BJ (cell line): ENCODE measurements at regions not wholly inside any gene's neighbourhood (a gene's known extent, or its start where the extent isn't known, plus 50 kb on each side); places are given as distances from the start of the nearest gene placed in this dataset.

Source experiments
- CTCF ChIA-PET: fragments of 350-600 bp; formaldehyde crosslinking; extraction: SDS; loops from one replicate; lab custom pipeline; 2021; ENCODE audit warnings: antibody characterized with exemption, inconsistent platforms; lab: Yijun Ruan, JAX
- POLR2A ChIA-PET: fragments of 300-600 bp; sonication (Branson Sonifier 250); formaldehyde crosslinking; extraction: SDS; loops from one replicate; lab custom pipeline; 2021; ENCODE audit warnings: antibody characterized with exemption; lab: Charles Lee
- DNase-seq: peaks from one replicate; pipeline ENCODE4 v3.0.0-alpha.2; 2011; ENCODE audit warnings: low read depth
- H3K27me3 ChIP-seq: 2 replicates; pipeline ENCODE4 v1.6.0; 2011; ENCODE audit warnings: low read length; ENCODE audit not compliant: control insufficient read depth, insufficient read depth
- H3K36me3 ChIP-seq: 2 replicates; pipeline ENCODE4 v1.5.1; 2011; ENCODE audit warnings: low read length; ENCODE audit not compliant: control insufficient read depth, insufficient read depth
- H3K4me3 ChIP-seq: 2 replicates; pipeline ENCODE4 v1.5.1; 2011; ENCODE audit warnings: low read depth, mild to moderate bottlenecking, control low read depth, low read length
- CTCF ChIP-seq: IDR thresholded peaks from 2 replicates; pipeline ENCODE4 v1.5.1; 2011; ENCODE audit warnings: low read depth, mild to moderate bottlenecking, control low read depth, inconsistent platforms, low read length, moderate library complexity; ENCODE audit not compliant: insufficient read depth

GRCh38 chr9:129276486-129277230, 98.6 kb upstream of the IER5L start:
- POLR2A ChIA-PET: no interaction called here
- peaks cover 3% of the 10 kb centered on the region; the same call in 1 of the 2 replicates for H3K27me3 ChIP-seq
- DNase-seq: no peak
- CTCF ChIA-PET: interaction anchor here (1.9 kb wide), 1 partner anchor 18 kb away, joined by 4 read pairs; no protein-coding TSS in a partner anchor
- no peaks in the 10 kb centered on the region for H3K36me3 ChIP-seq
- no peak for TF ChIP-seq CTCF
- no peak overlapping the region for H3K4me3 ChIP-seq

- Histone ChIP-seq H3K36me3 (no peaks in the 10 kb centered on the region), H3K27me3 (peaks cover 3% of the 10 kb centered on the region; the same call in 1 of the 2 replicates), H3K4me3 (no peak overlapping the region)
- ChIA-PET CTCF (interaction anchor here (1.9 kb wide), 1 partner anchor 19 kb away, joined by 4 read pairs; no protein-coding TSS in a partner anchor), POLR2A (no interaction called here)
- no peak for TF ChIP-seq CTCF
- DNase-seq: no peak
Measured at GRCh38 chr9:129275626-129276247, 97.7 kb upstream of the IER5L start.

GRCh38 chr9:129273941-129274684, 96.1 kb upstream of the IER5L start:
- Histone ChIP-seq H3K27me3 (peaks cover 3% of the 10 kb centered on the region; the same call in 1 of the 2 replicates), H3K36me3 (no peaks in the 10 kb centered on the region), H3K4me3 (no peak overlapping the region)
- no peak for DNase-seq
- POLR2A ChIA-PET: no interaction called here
- no peak for TF ChIP-seq CTCF
- CTCF ChIA-PET: interaction anchor here (1.3 kb wide), 1 partner anchor 8 kb away, joined by 3 read pairs; no protein-coding TSS in a partner anchor

- CTCF ChIA-PET: interaction anchor here (1.3 kb wide), 1 partner anchor 9 kb away, joined by 3 read pairs; no protein-coding TSS in a partner anchor
- TF ChIP-seq CTCF: no peak
- Histone ChIP-seq H3K36me3 (no peaks in the 10 kb centered on the region), H3K4me3 (no peak overlapping the region), H3K27me3 (peaks cover 3% of the 10 kb centered on the region; the same call in 1 of the 2 replicates)
- POLR2A ChIA-PET: no interaction called here
- no peak for DNase-seq
Measured at GRCh38 chr9:129273136-129273895, 95.3 kb upstream of the IER5L start.
